Trophoblast cell (in vitro differentiated cells and primary cell): ENCODE measurements at regions not wholly inside any gene's neighbourhood (a gene's known extent, or its start where the extent isn't known, plus 50 kb on each side); places are given as distances from the start of the nearest gene placed in this dataset.

ENCODE experiments used
- DNase-seq, 2 donors: peaks; one replicate each; pipeline ENCODE4 v3.0.0-alpha.2; 2016
- H2AFZ ChIP-seq: 2 replicates; pipeline ENCODE4 v1.6.1; 2013; ENCODE audit warnings: low read length, moderate library complexity, mild to moderate bottlenecking; ENCODE audit not compliant: insufficient read depth, poor library complexity
- H2AK5ac ChIP-seq: 2 replicates; pipeline ENCODE4 v1.6.1; 2013; ENCODE audit warnings: mild to moderate bottlenecking, low read length
- H2BK120ac ChIP-seq: 2 replicates; pipeline ENCODE4 v1.6.1; 2013; ENCODE audit warnings: low read length, mild to moderate bottlenecking, moderate library complexity; ENCODE audit not compliant: insufficient read depth, poor library complexity
- H2BK12ac ChIP-seq: 2 replicates; pipeline ENCODE4 v1.6.1; 2013; ENCODE audit warnings: mild to moderate bottlenecking, low read length, moderate library complexity
- H2BK5ac ChIP-seq: 2 replicates; pipeline ENCODE4 v1.6.1; 2013; ENCODE audit warnings: low read length, low read depth, moderate library complexity, mild to moderate bottlenecking; ENCODE audit not compliant: poor library complexity
- H3K14ac ChIP-seq: 2 replicates; pipeline ENCODE4 v1.6.1; 2013; ENCODE audit warnings: mild to moderate bottlenecking, low read length
- H3K18ac ChIP-seq: 2 replicates; pipeline ENCODE4 v1.6.1; 2013; ENCODE audit warnings: mild to moderate bottlenecking, low read length
- H3K23ac ChIP-seq: 2 replicates; pipeline ENCODE4 v1.6.1; 2013; ENCODE audit warnings: low read length
- H3K27ac ChIP-seq: 2 replicates; pipeline ENCODE4 v1.5.1; 2013; ENCODE audit warnings: low read depth, mild to moderate bottlenecking, inconsistent platforms, low read length, moderate library complexity
- H3K27me3 ChIP-seq: 2 replicates; pipeline ENCODE4 v1.6.1; 2013; ENCODE audit warnings: inconsistent platforms, mild to moderate bottlenecking, low read length, moderate library complexity; ENCODE audit not compliant: insufficient read depth
- H3K36me3 ChIP-seq, 2 experiments: 1 replicate in 1 of 2; 2 replicates in 1 of 2; pipeline ENCODE4 v1.6.1; 2013; ENCODE audit warnings: low read length in 2 of 2, mild to moderate bottlenecking in 2 of 2, moderate library complexity in 1 of 2; ENCODE audit not compliant: insufficient read depth in 2 of 2, control insufficient read depth in 1 of 2
- H3K4ac ChIP-seq: 2 replicates; pipeline ENCODE4 v1.6.1; 2013; ENCODE audit warnings: low read depth, mild to moderate bottlenecking, low read length, moderate library complexity
- H3K4me1 ChIP-seq, 2 experiments: 1 replicate in 1 of 2; 2 replicates in 1 of 2; pipeline ENCODE4 v1.6.1; 2013; ENCODE audit warnings: low read length in 2 of 2, mild to moderate bottlenecking in 2 of 2, moderate library complexity in 1 of 2; ENCODE audit not compliant: insufficient read depth in 2 of 2, control insufficient read depth in 1 of 2
- H3K4me2 ChIP-seq: 2 replicates; pipeline ENCODE4 v1.6.1; 2013; ENCODE audit warnings: inconsistent platforms, mild to moderate bottlenecking, low read length, moderate library complexity
- H3K4me3 ChIP-seq: 2 replicates; pipeline ENCODE4 v1.5.1; 2013; ENCODE audit warnings: mild to moderate bottlenecking, low read depth, low read length, inconsistent platforms
- H3K79me1 ChIP-seq: one replicate; pipeline ENCODE4 v1.6.1; 2013; ENCODE audit warnings: low read length
- H3K79me2 ChIP-seq: 2 replicates; pipeline ENCODE4 v1.6.1; 2013; ENCODE audit warnings: low read length, mild to moderate bottlenecking; ENCODE audit not compliant: control insufficient read depth, insufficient read depth, poor library complexity
- H3K9ac ChIP-seq: 2 replicates; pipeline ENCODE4 v1.6.1; 2013; ENCODE audit warnings: mild to moderate bottlenecking, low read length
- H3K9me3 ChIP-seq: 2 replicates; pipeline ENCODE4 v1.6.1; 2013; ENCODE audit warnings: low read depth, mild to moderate bottlenecking, control low read depth, inconsistent platforms, low read length; ENCODE audit not compliant: insufficient read depth
- H4K12ac ChIP-seq: 2 replicates; pipeline ENCODE4 v1.6.1; 2013; ENCODE audit warnings: low read depth, mild to moderate bottlenecking, low read length, moderate library complexity
- H4K8ac ChIP-seq: 2 replicates; pipeline ENCODE4 v1.6.1; 2013; ENCODE audit warnings: low read depth, mild to moderate bottlenecking, low read length, moderate library complexity
- H4K91ac ChIP-seq: one replicate; pipeline ENCODE4 v1.6.1; 2013; ENCODE audit warnings: low read depth, mild to moderate bottlenecking, low read length, moderate library complexity
- WGBS: extraction: QIAGEN DNeasy Blood & Tissue Kit; methylation state at CpG from one replicate; pipeline ENCODE4 v1.1.7; 2013; ENCODE audit warnings: missing lambda C conversion rate; ENCODE audit not compliant: insufficient read length, insufficient coverage; ENCODE audit errors: extremely low coverage; 5-methylcytosine and 5-hydroxymethylcytosine counted together

DNA sequence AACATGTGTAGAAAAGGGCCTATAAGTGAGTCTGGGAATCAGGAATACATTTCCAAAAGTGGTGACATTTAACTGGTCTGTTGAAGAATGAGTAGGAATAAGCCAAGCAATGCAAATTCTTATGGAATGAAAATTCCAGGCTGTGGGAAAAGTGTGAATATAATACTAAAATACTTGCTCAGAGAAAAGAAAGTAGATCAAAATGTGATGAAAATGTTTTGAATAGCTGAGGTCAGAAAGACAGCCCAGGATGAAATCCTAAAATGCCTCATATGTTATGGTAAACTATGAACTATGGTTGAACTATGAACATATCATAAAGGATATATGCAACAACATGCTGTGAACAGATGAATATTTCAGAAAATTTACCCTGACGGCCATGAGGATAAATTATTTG lies 688.3 kb upstream of the FAT3 start:
- H4K91ac ChIP-seq: no peak overlapping the region
- no peak overlapping the region for H3K4me2 ChIP-seq
- no peaks in the 10 kb centered on the region for H3K4me1 ChIP-seq
- no peak overlapping the region for H3K23ac ChIP-seq
- no peak overlapping the region for H4K12ac ChIP-seq
- H3K9me3 ChIP-seq: peaks cover 4% of the 10 kb centered on the region
- H2BK120ac ChIP-seq: no peak overlapping the region
- H3K14ac ChIP-seq: no peak overlapping the region
- no peak overlapping the region for H2BK12ac ChIP-seq
- no peak overlapping the region for H3K18ac ChIP-seq
- no peak overlapping the region for H3K9ac ChIP-seq
- H3K36me3 ChIP-seq: no peaks in the 10 kb centered on the region
- H2AK5ac ChIP-seq: no peak overlapping the region
- no CpG with 5 or more reads among the region's 1 CpG for WGBS
- H3K27ac ChIP-seq: no peak overlapping the region
- no peaks in the 10 kb centered on the region for H3K79me1 ChIP-seq
- DNase-seq: peak in 1 of 2 donors; percentile 51
- no peaks in the 10 kb centered on the region for H3K27me3 ChIP-seq
- no peak overlapping the region for H3K4me3 ChIP-seq
- no peak overlapping the region for H3K4ac ChIP-seq
- no peak overlapping the region for H2AFZ ChIP-seq
- H4K8ac ChIP-seq: no peak overlapping the region
- H3K79me2 ChIP-seq: no peaks in the 10 kb centered on the region
- H2BK5ac ChIP-seq: no peak overlapping the region

DNA sequence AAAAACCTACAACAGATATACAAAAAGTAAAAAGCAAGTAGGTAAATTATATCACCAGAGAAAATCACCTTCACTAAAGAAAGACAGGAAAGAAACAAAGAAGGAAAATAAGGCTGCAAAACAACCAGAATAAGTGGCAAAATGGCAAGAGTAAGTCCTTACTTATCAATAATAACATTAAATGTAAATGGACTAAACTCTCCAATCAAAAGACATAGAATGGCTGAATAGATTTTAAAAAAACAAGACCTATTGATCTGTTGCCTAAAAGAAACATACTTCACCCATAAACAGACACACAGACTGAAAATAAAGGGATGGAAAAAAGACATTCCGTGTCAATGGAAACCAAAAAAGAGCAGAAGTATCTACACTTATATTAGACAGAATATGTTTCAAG lies 695.7 kb upstream of the FAT3 start:
- no peak overlapping the region for H2AK5ac ChIP-seq
- no peaks in the 10 kb centered on the region for H3K9me3 ChIP-seq
- no peaks in the 10 kb centered on the region for H3K4me1 ChIP-seq
- H2AFZ ChIP-seq: no peak overlapping the region
- H3K4ac ChIP-seq: no peak overlapping the region
- H2BK120ac ChIP-seq: no peak overlapping the region
- no peak overlapping the region for H4K12ac ChIP-seq
- no peak overlapping the region for H2BK12ac ChIP-seq
- no peak overlapping the region for H4K8ac ChIP-seq
- no peak overlapping the region for H3K4me2 ChIP-seq
- no peak overlapping the region for H3K18ac ChIP-seq
- no peak overlapping the region for H3K4me3 ChIP-seq
- no peak overlapping the region for H4K91ac ChIP-seq
- no peaks in the 10 kb centered on the region for H3K79me2 ChIP-seq
- DNase-seq: no peak
- no peaks in the 10 kb centered on the region for H3K79me1 ChIP-seq
- H3K27me3 ChIP-seq: no peaks in the 10 kb centered on the region
- H3K9ac ChIP-seq: no peak overlapping the region
- no peak overlapping the region for H3K27ac ChIP-seq
- H2BK5ac ChIP-seq: no peak overlapping the region
- H3K23ac ChIP-seq: no peak overlapping the region
- H3K36me3 ChIP-seq: no peaks in the 10 kb centered on the region
- H3K14ac ChIP-seq: no peak overlapping the region
- WGBS: no CpG with 5 or more reads among the region's 1 CpG

DNA sequence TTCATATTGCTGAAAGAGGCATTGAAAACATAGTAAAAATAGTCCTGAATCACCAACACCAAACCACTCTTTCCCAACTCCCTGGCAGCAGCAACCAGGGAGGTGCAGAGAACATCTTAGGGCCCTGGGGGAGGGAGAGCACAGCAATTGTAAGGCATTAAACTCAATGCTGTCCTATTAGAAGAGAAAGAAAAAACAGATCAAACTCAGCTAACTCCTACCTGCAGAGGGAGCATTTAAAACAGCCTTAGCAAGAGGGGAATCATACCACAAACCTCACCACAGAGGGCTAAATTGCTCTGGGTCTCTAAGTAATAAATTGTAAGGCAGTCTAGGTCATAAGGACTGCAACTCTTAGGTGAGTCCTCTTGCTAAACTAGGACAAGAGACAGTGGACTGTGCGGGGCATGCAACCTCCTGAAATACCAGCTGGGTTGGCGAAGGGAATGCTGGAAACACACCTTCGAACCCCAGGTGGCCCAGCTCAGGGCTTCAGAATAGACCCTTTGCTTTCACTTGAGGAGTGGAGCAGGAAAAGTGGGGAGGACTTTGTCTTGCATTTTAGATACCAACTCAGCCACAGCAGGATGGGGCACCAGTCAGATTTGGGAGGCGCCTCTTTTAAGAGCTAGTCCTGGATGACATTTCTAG lies 697.1 kb upstream of the FAT3 start:
- Histone ChIP-seq H3K4me3 (no peak overlapping the region), H3K9me3 (no peaks in the 10 kb centered on the region), H3K27ac (no peak overlapping the region), H3K4me2 (no peak overlapping the region), H3K23ac (no peak overlapping the region), H4K8ac (no peak overlapping the region), H3K4me1 (no peaks in the 10 kb centered on the region), H4K91ac (no peak overlapping the region), H3K14ac (no peak overlapping the region), H4K12ac (no peak overlapping the region), H2AK5ac (no peak overlapping the region), H2AFZ (no peak overlapping the region), H2BK5ac (no peak overlapping the region), H2BK12ac (no peak overlapping the region), H3K79me2 (no peaks in the 10 kb centered on the region), H3K9ac (no peak overlapping the region), H3K36me3 (no peaks in the 10 kb centered on the region), H3K27me3 (no peaks in the 10 kb centered on the region), H3K18ac (no peak overlapping the region), H3K79me1 (no peaks in the 10 kb centered on the region), H2BK120ac (no peak overlapping the region), H3K4ac (no peak overlapping the region)
- no peak for DNase-seq
- no CpG with 5 or more reads among the region's 4 CpGs for WGBS

DNA sequence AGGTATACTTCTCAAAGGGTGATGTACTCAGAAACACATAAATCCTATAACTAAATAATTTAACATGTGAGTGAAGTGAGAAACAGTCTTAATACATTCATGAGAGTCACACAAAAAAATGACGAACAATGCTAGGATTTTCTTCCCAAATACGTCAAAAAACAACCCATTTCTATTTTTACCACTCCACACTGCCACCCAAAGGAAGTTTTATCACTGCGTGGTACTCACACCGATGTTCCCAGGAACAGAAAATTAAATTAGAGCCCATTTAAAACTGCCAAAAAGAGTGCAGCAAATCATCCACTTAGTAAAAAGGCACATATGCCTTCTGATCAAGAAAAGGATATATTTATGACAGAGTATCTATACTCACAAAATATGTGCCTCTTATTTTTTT lies 710.9 kb upstream of the FAT3 start:
- H3K14ac ChIP-seq: no peak overlapping the region
- no peak overlapping the region for H2BK12ac ChIP-seq

More for the DNA sequence above, 710.9 kb upstream of the FAT3 start:
- H4K8ac ChIP-seq: no peak overlapping the region
- H3K4me3 ChIP-seq: no peak overlapping the region
- no peak overlapping the region for H3K4me2 ChIP-seq
- no peaks in the 10 kb centered on the region for H3K79me2 ChIP-seq
- no peak overlapping the region for H4K91ac ChIP-seq
- no peak overlapping the region for H4K12ac ChIP-seq
- H3K36me3 ChIP-seq: no peaks in the 10 kb centered on the region
- H3K18ac ChIP-seq: no peak overlapping the region
- no peaks in the 10 kb centered on the region for H3K9me3 ChIP-seq
- H3K27ac ChIP-seq: no peak overlapping the region
- no peak overlapping the region for H2AFZ ChIP-seq
- H2AK5ac ChIP-seq: no peak overlapping the region
- no peak overlapping the region for H3K9ac ChIP-seq
- no peaks in the 10 kb centered on the region for H3K27me3 ChIP-seq
- H2BK5ac ChIP-seq: no peak overlapping the region
- no peak overlapping the region for H2BK120ac ChIP-seq
- H3K4ac ChIP-seq: no peak overlapping the region
- no CpG with 5 or more reads among the region's 4 CpGs for WGBS
- H3K23ac ChIP-seq: no peak overlapping the region
- no peaks in the 10 kb centered on the region for H3K4me1 ChIP-seq
- no peaks in the 10 kb centered on the region for H3K79me1 ChIP-seq
- peak in 1 of 2 donors; percentile 17 for DNase-seq
